ENCODE measurements at regions not wholly inside any gene's neighbourhood (a gene's known extent, or its start where the extent isn't known, plus 50 kb on each side); places are given as distances from the start of the nearest gene placed in this dataset.
"Not testable (repeated sequence)": the region's sequence is repeated elsewhere in the genome, so short reads cannot be mapped to it uniquely, and the experiment has no call there.

GRCh38 chr14:106579084-106579483 lies 1052.7 kb downstream of the TMEM121 start:
- Histone ChIP-seq H4K20me1 (ENCODE audit: control insufficient read depth, insufficient read depth, low read depth, low read length) (no peaks in the 10 kb centered on the region), H3K9me3 (ENCODE audit: control insufficient read depth, insufficient read depth, low read length) (0 out of 2 replicates have a peak, but pooled peaks cover 3% of the 10 kb centered on the region), H3K27ac (ENCODE audit: low read depth, low read length) (no peak overlapping the region), H3K4me3 (ENCODE audit: low read length) (peak overlapping the region; percentile 16; the same call in 1 of the 2 replicates), H3K36me3 (ENCODE audit: control insufficient read depth, low read length) (no peaks in the 10 kb centered on the region), H3F3A (ENCODE audit: control insufficient read depth, insufficient read depth) (no peaks in the 10 kb centered on the region), H3K4me2 (ENCODE audit: low read length) (peak overlapping the region; percentile 19; the same call in 1 of the 2 replicates), H3K4me1 (ENCODE audit: control insufficient read depth, low read length) (peaks cover 16% of the 10 kb centered on the region), H3K9me2 (replicated peaks; ENCODE audit: control insufficient read depth, low read length) (no peaks in the 10 kb centered on the region), H3K79me2 (ENCODE audit: control insufficient read depth, low read length) (no peaks in the 10 kb centered on the region), H3K27me3 (ENCODE audit: control insufficient read depth, low read length) (no peaks in the 10 kb centered on the region)
- TF ChIP-seq CTCF (IDR thresholded peaks at IDR 0.05; ENCODE audit: low read depth, low read length, poor library complexity, severe bottlenecking), result no peak
- no peak for TF ChIP-seq EZH2phosphoT487 (IDR thresholded peaks at IDR 0.05; ENCODE audit: borderline replicate concordance, low read length)

- TF ChIP-seq EZH2phosphoT487 (IDR thresholded peaks at IDR 0.05; ENCODE audit: borderline replicate concordance, low read length) (no peak), CTCF (IDR thresholded peaks at IDR 0.05; ENCODE audit: low read depth, low read length, poor library complexity, severe bottlenecking) (no peak)
- Histone ChIP-seq H3K9me2 (replicated peaks; ENCODE audit: control insufficient read depth, low read length) (no peaks in the 10 kb centered on the region), H3K36me3 (ENCODE audit: control insufficient read depth, low read length) (no peaks in the 10 kb centered on the region), H4K20me1 (ENCODE audit: control insufficient read depth, insufficient read depth, low read depth, low read length) (no peaks in the 10 kb centered on the region), H3K79me2 (ENCODE audit: control insufficient read depth, low read length) (no peaks in the 10 kb centered on the region), H3K9me3 (ENCODE audit: control insufficient read depth, insufficient read depth, low read length) (peaks cover 4% of the 10 kb centered on the region; the same call in 1 of the 2 replicates), H3K4me2 (ENCODE audit: low read length) (peak overlapping the region; percentile 45), H3F3A (ENCODE audit: control insufficient read depth, insufficient read depth) (peaks cover 6% of the 10 kb centered on the region; the same call in 1 of the 2 replicates), H3K4me1 (ENCODE audit: control insufficient read depth, low read length) (peaks cover 55% of the 10 kb centered on the region), H3K27me3 (ENCODE audit: control insufficient read depth, low read length) (no peaks in the 10 kb centered on the region), H3K27ac (ENCODE audit: low read depth, low read length) (peak overlapping the region; percentile 39), H3K4me3 (ENCODE audit: low read length) (peak overlapping the region; percentile 5)
Measured at GRCh38 chr14:106585692-106586091, 1059.3 kb downstream of the TMEM121 start.

GRCh38 chr14:106586098-106586704 lies 1059.8 kb downstream of the TMEM121 start:
- peak overlapping the region; percentile 45 for H3K4me2 ChIP-seq (ENCODE audit: low read length)

GRCh38 chr14:106591539-106591938 lies 1065.2 kb downstream of the TMEM121 start:
- Histone ChIP-seq H3K4me3 (ENCODE audit: low read length) (peak overlapping the region; percentile 70), H3K4me2 (ENCODE audit: low read length) (peak overlapping the region; percentile 91), H3F3A (ENCODE audit: control insufficient read depth, insufficient read depth) (peaks cover 15% of the 10 kb centered on the region; the same call in 1 of the 2 replicates), H3K27ac (ENCODE audit: low read depth, low read length) (peak overlapping the region; percentile 95), H3K4me1 (ENCODE audit: control insufficient read depth, low read length) (peaks cover 75% of the 10 kb centered on the region)
- H3K9me2 ChIP-seq (replicated peaks; ENCODE audit: control insufficient read depth, low read length); H3K36me3 ChIP-seq (ENCODE audit: control insufficient read depth, low read length); H3K79me2 ChIP-seq (ENCODE audit: control insufficient read depth, low read length); H3K9me3 ChIP-seq (ENCODE audit: control insufficient read depth, insufficient read depth, low read length); H3K27me3 ChIP-seq (ENCODE audit: control insufficient read depth, low read length); H4K20me1 ChIP-seq (ENCODE audit: control insufficient read depth, insufficient read depth, low read depth, low read length): not testable (repeated sequence)

More at GRCh38 chr14:106586098-106586704, 1059.8 kb downstream of the TMEM121 start:
- H3K27me3 ChIP-seq (ENCODE audit: control insufficient read depth, low read length), result no peaks in the 10 kb centered on the region
- H3K4me3 ChIP-seq (ENCODE audit: low read length), result peak overlapping the region; percentile 5; the same call in 1 of the 2 replicates
- H3K27ac ChIP-seq (ENCODE audit: low read depth, low read length), result peak overlapping the region; percentile 39
- no peaks in the 10 kb centered on the region; the same call in 1 of the 2 replicates for H3K36me3 ChIP-seq (ENCODE audit: control insufficient read depth, low read length)
- H3F3A ChIP-seq (ENCODE audit: control insufficient read depth, insufficient read depth), result peaks cover 11% of the 10 kb centered on the region; the same call in 1 of the 2 replicates
- no peaks in the 10 kb centered on the region for H3K79me2 ChIP-seq (ENCODE audit: control insufficient read depth, low read length)
- TF ChIP-seq EZH2phosphoT487 (IDR thresholded peaks at IDR 0.05; ENCODE audit: borderline replicate concordance, low read length) (no peak), CTCF (IDR thresholded peaks at IDR 0.05; ENCODE audit: low read depth, low read length, poor library complexity, severe bottlenecking) (peak; percentile 93)
- no peaks in the 10 kb centered on the region for H4K20me1 ChIP-seq (ENCODE audit: control insufficient read depth, insufficient read depth, low read depth, low read length)
- H3K9me3 ChIP-seq (ENCODE audit: control insufficient read depth, insufficient read depth, low read length), result peaks cover 4% of the 10 kb centered on the region; the same call in 1 of the 2 replicates
- H3K4me1 ChIP-seq (ENCODE audit: control insufficient read depth, low read length), result peaks cover 60% of the 10 kb centered on the region
- no peaks in the 10 kb centered on the region for H3K9me2 ChIP-seq (replicated peaks; ENCODE audit: control insufficient read depth, low read length)

Data from DOHH2 (cell line).